Naive thymus-derived CD8-positive, alpha-beta T cell (primary cell): ENCODE measurements at regions not wholly inside any gene's neighbourhood (a gene's known extent, or its start where the extent isn't known, plus 50 kb on each side); places are given as distances from the start of the nearest gene placed in this dataset.

ENCODE experiments used
- ATAC-seq, 2 donors: fragments of 150-1000 bp; cut with Tn5 transposase in 1 of 2; sonication (Bioruptor Pico), chemical (Tn5 transposase) in 1 of 2; 1 replicate in 1 of 2; 2 replicates in 1 of 2; pipeline ENCODE4 v1.10.0; 2021; ENCODE audit warnings: mild to moderate bottlenecking in 2 of 2, moderate library complexity in 2 of 2
- POLR2A ChIA-PET: fragments of 350-600 bp; sonication (Branson Sonifier 250); formaldehyde crosslinking; loops from one replicate; lab custom pipeline; 2021; ENCODE audit warnings: antibody characterized with exemption; lab: Charles Lee
- DNase-seq, 10 donors: peaks; one replicate each; pipeline versions ENCODE4 v3.0.0 to v3.0.0-alpha.2; 2020 to 2022
- H3K27ac Mint-ChIP-seq, 10 donors: one replicate each; pipeline ENCODE4 v1.8.0; 2020 to 2022; ENCODE audit warnings: mild to moderate bottlenecking in 10 of 10, mixed read lengths in 10 of 10, moderate library complexity in 4 of 10, inconsistent platforms in 1 of 10
- H3K27me3 Mint-ChIP-seq, 5 donors: one replicate each; pipeline ENCODE4 v1.8.0; 2021 to 2022; ENCODE audit warnings: mixed read lengths in 5 of 5
- H3K36me3 Mint-ChIP-seq, 3 donors: one replicate each; pipeline ENCODE4 v1.8.0; 2020 to 2022; ENCODE audit warnings: mixed read lengths in 3 of 3, mild to moderate bottlenecking in 2 of 3, inconsistent platforms in 1 of 3
- H3K4me1 Mint-ChIP-seq, 4 donors: one replicate each; pipeline ENCODE4 v1.8.0; 2021 to 2022; ENCODE audit warnings: mixed read lengths in 4 of 4
- H3K4me3 Mint-ChIP-seq, 10 donors: one replicate each; pipeline ENCODE4 v1.8.0; 2020 to 2022; ENCODE audit warnings: mild to moderate bottlenecking in 10 of 10, mixed read lengths in 10 of 10, moderate library complexity in 6 of 10, inconsistent platforms in 1 of 10
- H3K9me3 Mint-ChIP-seq, 9 donors: one replicate each; pipeline ENCODE4 v1.8.0; 2020 to 2022; ENCODE audit warnings: mixed read lengths in 9 of 9, mild to moderate bottlenecking in 3 of 9, inconsistent platforms in 1 of 9, moderate library complexity in 1 of 9

DNA sequence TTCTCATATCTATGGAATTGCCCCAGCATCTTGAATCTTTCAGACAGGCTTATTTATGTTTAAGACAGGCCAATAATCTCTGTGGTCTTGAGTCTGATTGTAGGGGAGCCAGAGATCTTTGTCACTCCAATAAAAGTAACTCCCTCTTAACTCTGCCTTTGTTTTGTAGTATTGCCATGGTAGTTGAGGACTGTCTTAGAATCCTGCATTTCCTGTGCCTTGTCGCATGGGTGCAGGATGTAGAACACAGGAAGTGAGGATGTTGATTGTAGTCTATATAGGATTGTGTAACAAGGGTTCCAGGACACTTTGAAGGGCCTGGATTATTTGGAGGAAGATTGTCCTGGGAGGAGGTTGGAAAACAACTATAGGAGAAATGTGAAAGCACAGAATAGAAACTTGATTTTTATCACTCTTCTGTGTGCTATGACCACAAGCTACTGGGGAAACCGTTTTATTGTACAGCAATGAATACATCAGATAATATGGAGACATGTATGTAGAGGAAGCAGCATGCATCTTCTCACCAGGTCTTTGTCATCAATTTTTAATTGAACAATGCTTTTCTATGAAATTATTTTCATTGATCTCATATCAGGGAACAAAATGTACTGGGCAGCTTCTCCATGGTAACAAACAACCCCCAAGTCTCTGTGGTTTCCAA, 411.7 kb downstream of the FGF9 start:
- DNase-seq (peak in 2 of 10 donors; percentile 34 to 35), ATAC-seq (peak; percentile 61 to 83)
- POLR2A ChIA-PET: interaction anchor here (1.1 kb wide), 1 partner anchor 14 kb away, joined by 3 read pairs; no protein-coding TSS in a partner anchor
- peak overlapping the region in 7 of 10 donors; percentile 0 to 67 (median 18) for H3K27ac Mint-ChIP-seq
- H3K4me3 Mint-ChIP-seq: peak overlapping the region in 3 of 10 donors; percentile 0 to 54 (median 3)
- no peaks in the 10 kb centered on the region for H3K36me3 Mint-ChIP-seq
- H3K4me1 Mint-ChIP-seq: peaks cover 18 to 24% (median 23%) of the 10 kb centered on the region in 4 donors
- H3K27me3 Mint-ChIP-seq: no peaks in the 10 kb centered on the region
- H3K9me3 Mint-ChIP-seq: no peaks in the 10 kb centered on the region

DNA sequence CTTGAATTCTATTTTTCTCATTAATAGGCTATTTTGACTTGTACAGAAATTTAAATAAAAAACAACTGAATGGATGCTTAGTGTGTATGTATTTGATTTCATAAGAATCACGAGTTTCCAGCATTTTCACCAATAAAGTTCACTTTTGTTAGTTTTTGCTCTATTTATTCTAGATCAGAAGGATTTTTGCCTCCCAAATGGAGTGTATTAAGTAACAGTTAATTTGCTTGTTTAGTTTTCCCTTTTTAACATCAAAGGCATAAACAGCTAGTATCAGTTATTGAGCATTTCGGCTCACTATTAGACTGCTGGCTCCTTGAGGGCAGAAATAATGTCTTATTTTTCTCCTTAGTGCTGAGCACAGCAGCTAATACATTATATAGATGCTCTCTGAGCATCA, 414.1 kb downstream of the FGF9 start:
- POLR2A ChIA-PET: interaction anchor here (0.7 kb wide), 1 partner anchor 29 kb away, joined by 3 read pairs; no protein-coding TSS in a partner anchor
- Mint-ChIP-seq H3K4me1 (peaks cover 14 to 20% (median 17%) of the 10 kb centered on the region in 4 donors), H3K27ac (peak overlapping the region in 2 of 10 donors; percentile 36 to 74)

DNA sequence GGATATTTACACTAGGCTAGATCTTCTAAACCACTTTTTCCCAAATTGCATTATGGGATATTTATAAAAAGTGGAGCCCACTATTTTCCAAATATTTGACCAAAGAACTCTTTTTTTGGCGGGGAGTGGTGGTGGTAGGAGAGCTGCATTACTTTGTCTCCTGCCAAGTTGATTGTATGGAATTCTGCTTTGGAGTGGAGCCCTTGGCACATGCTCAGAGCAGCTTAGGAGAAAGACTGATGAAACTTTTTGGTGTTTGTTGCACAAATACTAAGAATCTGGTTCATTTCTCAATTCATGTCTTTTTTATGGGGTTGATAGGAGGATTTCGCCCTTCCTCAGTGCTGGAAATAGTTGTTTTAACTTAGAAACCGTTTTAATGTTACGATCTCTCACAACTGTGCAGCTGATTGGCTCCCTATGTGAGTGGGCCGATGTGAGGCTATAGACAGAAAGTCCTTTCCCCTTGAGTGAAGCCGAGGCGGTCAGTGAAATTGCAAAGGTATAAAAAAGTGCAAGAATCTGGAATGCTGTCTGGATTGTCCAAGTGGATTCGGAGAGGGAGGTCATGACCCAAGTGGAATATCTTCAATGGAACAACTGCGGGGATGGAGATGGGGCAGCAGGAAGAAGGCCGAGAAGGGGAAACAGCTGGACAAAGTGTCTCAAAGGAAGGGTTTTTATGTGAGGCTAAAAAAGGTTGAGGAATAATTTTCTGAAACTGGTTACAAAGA, 415.9 kb downstream of the FGF9 start:
- no peaks in the 10 kb centered on the region for H3K36me3 Mint-ChIP-seq
- no peaks in the 10 kb centered on the region for H3K9me3 Mint-ChIP-seq
- H3K4me3 Mint-ChIP-seq: no peak overlapping the region
- POLR2A ChIA-PET: no interaction called here
- ATAC-seq (no peak), DNase-seq (no peak)
- H3K27me3 Mint-ChIP-seq: no peaks in the 10 kb centered on the region
- peak overlapping the region in 2 of 10 donors; percentile 49 to 79 for H3K27ac Mint-ChIP-seq
- H3K4me1 Mint-ChIP-seq: peaks cover 14 to 20% (median 16%) of the 10 kb centered on the region in 4 donors

More for the DNA sequence above, 414.1 kb downstream of the FGF9 start:
- Mint-ChIP-seq H3K27me3 (no peaks in the 10 kb centered on the region), H3K9me3 (no peaks in the 10 kb centered on the region), H3K4me3 (no peak overlapping the region), H3K36me3 (no peaks in the 10 kb centered on the region)
- no peak for ATAC-seq
- DNase-seq: no peak

DNA sequence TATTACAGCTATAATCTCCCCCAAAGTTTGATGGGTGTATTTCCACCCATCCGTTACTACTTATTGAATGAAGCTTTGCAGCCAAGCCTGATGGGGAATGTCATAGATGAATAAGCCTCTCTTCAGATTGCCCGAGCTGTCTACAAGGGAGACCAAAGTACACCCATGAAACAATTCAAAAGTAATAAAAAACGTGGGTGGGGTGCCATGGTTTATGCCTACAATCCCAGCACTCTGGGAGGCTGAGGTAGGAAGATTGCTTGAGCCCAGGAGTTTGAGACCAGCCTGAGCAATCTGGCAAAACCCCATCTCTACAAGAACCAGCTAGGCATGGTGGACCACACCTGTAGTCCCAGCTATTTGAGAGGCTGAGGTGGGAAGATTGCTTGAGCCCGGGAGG, 419.2 kb downstream of the FGF9 start:
- Mint-ChIP-seq H3K9me3 (peaks cover 0 to 3% (median 0%) of the 10 kb centered on the region in 9 donors), H3K4me3 (no peak overlapping the region), H3K27ac (peak overlapping the region in 2 of 10 donors; percentile 57 to 70), H3K36me3 (peaks cover 0 to 2% (median 2%) of the 10 kb centered on the region in 3 donors), H3K4me1 (peaks cover 0 to 8% (median 2%) of the 10 kb centered on the region in 4 donors), H3K27me3 (no peaks in the 10 kb centered on the region)
- DNase-seq (no peak), ATAC-seq (no peak)
- POLR2A ChIA-PET: interaction anchor here (1.4 kb wide), 1 partner anchor 13 kb away, joined by 3 read pairs; no protein-coding TSS in a partner anchor

DNA sequence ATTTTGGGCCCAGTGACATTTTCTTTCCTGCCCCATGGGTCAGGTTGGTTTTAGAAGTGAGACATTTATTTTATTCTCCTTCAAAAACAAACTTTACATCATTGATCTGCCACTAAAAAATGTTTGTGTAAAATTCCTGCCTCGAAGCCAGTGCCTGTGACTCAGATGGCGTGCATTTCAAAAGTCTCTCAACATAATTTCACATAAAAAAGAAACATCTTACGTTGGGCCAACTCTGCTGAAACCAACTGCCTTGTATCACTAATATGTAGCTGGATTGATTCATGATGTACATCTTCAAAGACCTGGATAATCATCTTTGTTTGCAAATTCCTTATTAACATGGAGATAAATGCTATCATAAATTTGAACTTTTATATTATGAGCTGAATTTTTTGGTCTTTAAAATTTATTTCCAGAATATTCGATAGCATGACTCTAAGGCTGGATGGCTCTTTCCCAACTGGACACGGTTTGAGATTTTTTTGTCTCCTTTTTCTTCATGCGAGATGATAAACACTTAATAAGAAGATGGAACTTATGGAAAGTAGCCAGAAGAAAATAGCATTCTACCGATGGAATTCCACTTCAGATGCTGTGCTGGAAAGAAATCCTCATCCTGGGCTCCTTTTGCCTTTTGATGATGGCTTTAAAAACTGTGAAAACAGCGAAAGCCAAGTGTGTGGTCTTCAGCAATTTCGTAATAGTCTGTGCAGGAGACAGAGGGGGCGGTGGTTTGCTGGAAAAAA, 420.5 kb downstream of the FGF9 start:
- POLR2A ChIA-PET: no interaction called here
- no peak for DNase-seq
- Mint-ChIP-seq H3K36me3 (peaks cover 0 to 6% (median 2%) of the 10 kb centered on the region in 3 donors), H3K4me3 (no peak overlapping the region), H3K27ac (no peak overlapping the region), H3K27me3 (no peaks in the 10 kb centered on the region), H3K9me3 (peaks cover 0 to 6% (median 0%) of the 10 kb centered on the region in 9 donors), H3K4me1 (peaks cover 0 to 6% (median under 1%) of the 10 kb centered on the region in 4 donors)
- no peak for ATAC-seq

DNA sequence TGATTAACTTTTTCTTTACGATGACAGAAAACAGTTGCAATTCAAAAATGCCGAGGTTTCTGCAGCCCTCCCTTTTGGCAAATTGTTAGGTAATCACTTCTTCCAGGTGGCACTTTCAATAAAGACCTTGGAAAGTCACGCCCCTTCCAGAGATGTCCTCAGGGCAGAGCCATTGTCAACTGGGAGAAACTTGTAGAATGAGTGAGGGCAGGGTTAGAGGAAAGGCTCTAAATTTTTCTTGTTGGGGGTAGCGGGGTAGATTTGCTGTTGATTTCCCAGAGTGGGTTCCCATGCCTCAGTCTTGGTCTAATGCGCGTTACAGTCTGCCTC, 421.1 kb downstream of the FGF9 start:
- POLR2A ChIA-PET: no interaction called here
- Mint-ChIP-seq H3K9me3 (peaks cover 0 to 6% (median 0%) of the 10 kb centered on the region in 9 donors), H3K4me1 (peaks cover 0 to 6% (median under 1%) of the 10 kb centered on the region in 4 donors), H3K27ac (no peak overlapping the region), H3K4me3 (no peak overlapping the region), H3K36me3 (peaks cover 0 to 6% (median 2%) of the 10 kb centered on the region in 3 donors), H3K27me3 (no peaks in the 10 kb centered on the region)
- DNase-seq (no peak), ATAC-seq (no peak)

DNA sequence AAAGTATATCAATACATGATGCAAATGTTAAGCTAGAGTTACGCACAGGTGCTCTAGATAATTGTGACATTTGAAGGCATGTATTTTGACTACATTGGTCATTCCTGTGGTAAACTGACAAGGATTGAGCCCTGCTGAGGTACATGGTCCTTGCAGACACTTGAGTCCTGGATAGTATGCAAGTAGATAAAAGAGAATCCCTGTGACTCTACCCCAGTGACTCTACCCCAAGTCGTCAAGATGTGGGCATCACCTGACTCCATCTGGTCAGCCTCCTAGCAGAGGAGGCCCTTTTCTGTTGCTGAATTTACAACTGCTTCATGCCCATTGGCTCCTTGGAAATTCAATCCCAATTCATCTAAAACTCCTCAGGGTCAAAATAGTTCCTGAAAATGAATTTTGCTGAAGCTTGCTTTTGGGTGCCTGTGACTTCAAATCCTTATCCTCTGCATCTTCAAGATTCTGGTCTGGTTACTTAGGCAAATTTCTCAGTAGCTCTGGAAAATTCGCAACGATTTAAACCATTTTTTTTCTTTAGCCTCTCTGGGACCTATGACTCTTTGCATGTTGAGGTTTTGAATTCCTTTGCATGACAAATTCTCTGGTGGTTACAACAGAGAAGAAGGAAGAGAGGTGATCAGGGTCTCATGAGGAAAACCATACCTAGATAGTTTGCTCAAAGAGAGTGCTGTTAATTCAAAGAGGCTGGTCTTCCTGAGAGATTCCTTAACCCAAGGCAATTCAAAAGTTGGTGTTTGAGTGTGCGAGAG, 422.1 kb downstream of the FGF9 start:
- DNase-seq: no peak
- ATAC-seq: no peak
- Mint-ChIP-seq H3K4me1 (peaks cover 0 to 3% (median 0%) of the 10 kb centered on the region in 4 donors), H3K9me3 (peaks cover 0 to 6% (median 0%) of the 10 kb centered on the region in 9 donors), H3K36me3 (peaks cover 0 to 6% (median 2%) of the 10 kb centered on the region in 3 donors), H3K27ac (no peak overlapping the region), H3K27me3 (no peaks in the 10 kb centered on the region), H3K4me3 (no peak overlapping the region)
- POLR2A ChIA-PET: no interaction called here

DNA sequence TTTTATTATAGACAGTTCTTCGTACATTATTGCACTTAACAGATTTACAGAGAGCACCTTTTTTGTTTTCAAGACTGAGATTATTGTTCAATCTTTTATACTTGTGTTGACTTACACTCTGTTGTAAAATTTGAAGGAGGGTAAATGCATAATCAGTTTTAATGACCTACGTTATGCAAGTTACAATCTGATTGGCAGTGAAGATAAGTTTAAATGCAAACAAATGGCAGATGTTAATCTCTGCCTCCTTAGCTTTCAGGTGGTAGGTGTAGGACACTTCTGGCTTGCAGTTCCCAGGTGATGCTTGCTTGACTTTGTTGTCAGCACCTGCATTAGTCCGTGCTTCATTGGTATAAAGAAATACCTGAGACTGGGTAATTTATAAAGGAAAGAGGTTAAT, 424.9 kb downstream of the FGF9 start:
- Mint-ChIP-seq H3K4me3 (no peak overlapping the region), H3K4me1 (peaks cover 0 to 3% (median 0%) of the 10 kb centered on the region in 4 donors), H3K27me3 (peaks cover 0 to 1% (median 0%) of the 10 kb centered on the region in 5 donors), H3K36me3 (peaks cover 0 to 6% (median 2%) of the 10 kb centered on the region in 3 donors), H3K27ac (peak overlapping the region in 2 of 10 donors; percentile 33 to 50), H3K9me3 (peaks cover 0 to 13% (median 5%) of the 10 kb centered on the region in 9 donors)
- DNase-seq (no peak), ATAC-seq (no peak)
- POLR2A ChIA-PET: no interaction called here

DNA sequence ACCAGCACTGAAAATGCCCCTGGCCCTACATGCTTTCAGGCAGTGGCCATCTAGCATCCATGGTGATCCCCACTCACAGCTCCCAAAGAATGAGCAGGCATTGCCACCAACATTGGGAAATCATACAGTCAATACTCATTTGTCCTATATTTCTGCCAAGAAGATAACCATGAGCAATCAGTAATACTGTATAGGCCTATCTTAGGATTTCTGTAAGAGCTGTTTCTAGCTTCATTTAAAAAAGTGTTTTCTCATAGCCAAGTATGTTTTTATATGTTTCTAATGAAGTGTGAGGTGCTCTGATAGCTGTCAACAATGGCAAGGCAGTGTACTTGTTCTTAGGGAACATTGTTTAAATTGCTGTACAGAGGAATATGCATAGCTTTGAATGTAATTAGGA, 428.7 kb downstream of the FGF9 start:
- peaks cover 0 to 13% (median 5%) of the 10 kb centered on the region in 9 donors for H3K9me3 Mint-ChIP-seq
- H3K4me1 Mint-ChIP-seq: peaks cover under 1 to 6% (median 3%) of the 10 kb centered on the region in 4 donors
- POLR2A ChIA-PET: interaction anchor here (0.6 kb wide), 1 partner anchor 364 kb away, joined by 3 read pairs; no protein-coding TSS in a partner anchor
- DNase-seq (no peak), ATAC-seq (no peak)
- H3K36me3 Mint-ChIP-seq: peaks cover 0 to 6% (median under 1%) of the 10 kb centered on the region in 3 donors
- no peak overlapping the region for H3K4me3 Mint-ChIP-seq
- peaks cover 0 to 1% (median 0%) of the 10 kb centered on the region in 5 donors for H3K27me3 Mint-ChIP-seq
- H3K27ac Mint-ChIP-seq: no peak overlapping the region

DNA sequence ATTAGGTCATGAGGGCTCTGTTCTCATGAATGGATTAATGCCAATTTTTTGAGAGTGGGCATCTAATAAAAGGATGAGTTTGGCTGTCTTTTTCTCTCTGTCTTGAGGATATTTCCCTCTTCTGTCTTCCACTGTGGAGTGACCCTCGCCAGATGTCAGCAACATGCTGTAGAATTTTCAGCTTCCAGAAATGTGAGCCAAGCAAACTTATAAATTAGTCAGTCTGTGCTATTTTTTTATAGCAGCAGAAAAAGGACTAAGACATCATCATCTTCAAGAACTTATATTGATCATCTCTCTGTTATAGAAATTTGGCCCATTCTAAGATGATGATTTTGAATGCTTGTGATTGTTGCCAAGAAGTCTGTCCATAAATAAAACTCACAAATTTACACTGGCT, 431.4 kb downstream of the FGF9 start:
- peaks cover 0 to 13% (median 3%) of the 10 kb centered on the region in 9 donors for H3K9me3 Mint-ChIP-seq
- peaks cover 0 to 1% (median 0%) of the 10 kb centered on the region in 5 donors for H3K27me3 Mint-ChIP-seq
- ATAC-seq (no peak), DNase-seq (no peak)
- POLR2A ChIA-PET: no interaction called here
- H3K27ac Mint-ChIP-seq: peak overlapping the region in 1 of 10 donors; percentile 59
- peaks cover 11 to 22% (median 16%) of the 10 kb centered on the region in 4 donors for H3K4me1 Mint-ChIP-seq
- no peaks in the 10 kb centered on the region for H3K36me3 Mint-ChIP-seq
- no peak overlapping the region for H3K4me3 Mint-ChIP-seq

DNA sequence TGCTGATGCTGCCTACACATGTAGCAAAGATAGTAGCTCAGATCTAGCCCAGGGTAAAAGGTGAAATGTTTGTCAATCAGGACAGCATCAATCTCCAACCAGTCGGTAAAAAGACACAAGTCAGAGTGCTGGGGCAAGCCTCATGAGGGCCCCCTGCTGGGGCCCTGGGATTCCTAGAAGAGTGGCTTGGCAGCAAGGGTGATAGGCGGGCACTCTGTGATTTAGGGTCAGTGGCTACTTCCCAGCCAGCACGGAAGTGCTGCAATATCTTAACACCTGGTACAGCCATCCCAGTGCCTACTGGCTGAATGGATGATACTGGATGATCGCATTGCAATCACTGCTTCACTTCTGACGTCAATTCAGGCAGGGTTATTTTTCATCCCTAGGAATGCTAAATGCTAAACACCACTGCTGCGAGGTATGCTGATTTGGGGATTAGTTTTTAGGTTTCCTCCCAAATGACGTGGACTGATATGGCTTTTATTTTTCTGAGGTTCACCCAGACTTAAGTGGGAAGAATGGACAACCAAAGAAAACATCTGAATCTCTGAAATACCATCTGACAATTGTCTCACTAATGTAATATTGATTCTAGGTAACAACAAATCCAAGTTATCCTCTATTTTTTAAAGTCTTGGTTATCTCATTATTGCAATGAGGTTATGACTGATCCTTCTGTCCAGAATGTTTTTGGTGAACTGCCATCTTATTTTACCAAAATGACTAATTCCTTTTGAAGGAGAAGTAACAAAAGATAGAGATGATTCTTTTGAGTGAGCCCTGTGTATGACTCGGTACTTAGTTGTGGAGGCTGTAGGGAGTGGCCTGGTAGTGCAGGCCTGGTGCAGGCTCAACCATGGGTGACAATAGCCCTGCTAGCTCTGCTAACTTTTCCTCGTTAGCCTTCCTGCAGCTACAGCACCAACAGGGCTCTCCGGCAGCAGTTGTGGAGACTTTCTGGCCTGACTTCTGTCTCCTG, 432.5 kb downstream of the FGF9 start:
- H3K27ac Mint-ChIP-seq: peak overlapping the region in 3 of 10 donors; percentile 39 to 73 (median 59)
- ATAC-seq (no peak), DNase-seq (no peak)
- POLR2A ChIA-PET: no interaction called here
- H3K4me3 Mint-ChIP-seq: no peak overlapping the region
- H3K9me3 Mint-ChIP-seq: peaks cover 0 to 13% (median 3%) of the 10 kb centered on the region in 9 donors
- peaks cover 0 to 1% (median 0%) of the 10 kb centered on the region in 5 donors for H3K27me3 Mint-ChIP-seq
- no peaks in the 10 kb centered on the region for H3K36me3 Mint-ChIP-seq
- H3K4me1 Mint-ChIP-seq: peaks cover 17 to 32% (median 26%) of the 10 kb centered on the region in 4 donors
